GM12891 (cell line): ENCODE measurements at regions not wholly inside any gene's neighbourhood (a gene's known extent, or its start where the extent isn't known, plus 50 kb on each side); places are given as distances from the start of the nearest gene placed in this dataset.

Source experiments
- DNase-seq: peaks from one replicate; pipeline ENCODE4 v3.0.0; 2011; ENCODE audit warnings: low spot score; ENCODE audit not compliant: insufficient read length
- FAIRE-seq: peaks from 2 replicates; lab custom pipeline; 2011; peaks lifted over from hg19 to GRCh38; lab: Jason Lieb, UNC
- PAX5 ChIP-seq: IDR thresholded peaks from 2 replicates; pipeline ENCODE4 v1.6.1; 2011; ENCODE audit warnings: low read length, moderate library complexity, mild to moderate bottlenecking; ENCODE audit not compliant: insufficient read depth, severe bottlenecking
- POLR2A ChIP-seq: IDR thresholded peaks from 2 replicates; pipeline ENCODE4 v1.6.1; 2011; ENCODE audit warnings: low read depth, low read length, control low read depth
- POLR2AphosphoS5 ChIP-seq: IDR thresholded peaks from 2 replicates; pipeline ENCODE4 v1.6.1; 2011; ENCODE audit warnings: low read depth, low read length, control low read depth
- POU2F2 ChIP-seq: IDR thresholded peaks from 2 replicates; pipeline ENCODE4 v1.6.1; 2011; ENCODE audit warnings: low read depth, mild to moderate bottlenecking, control low read depth, low read length, moderate library complexity
- SPI1 ChIP-seq: IDR thresholded peaks from 2 replicates; pipeline ENCODE4 v1.6.1; 2011; ENCODE audit warnings: low read depth, low read length, control low read depth
- TAF1 ChIP-seq: IDR thresholded peaks from 2 replicates; pipeline ENCODE4 v1.6.1; 2011; ENCODE audit warnings: low read depth, low read length, control low read depth

DNA sequence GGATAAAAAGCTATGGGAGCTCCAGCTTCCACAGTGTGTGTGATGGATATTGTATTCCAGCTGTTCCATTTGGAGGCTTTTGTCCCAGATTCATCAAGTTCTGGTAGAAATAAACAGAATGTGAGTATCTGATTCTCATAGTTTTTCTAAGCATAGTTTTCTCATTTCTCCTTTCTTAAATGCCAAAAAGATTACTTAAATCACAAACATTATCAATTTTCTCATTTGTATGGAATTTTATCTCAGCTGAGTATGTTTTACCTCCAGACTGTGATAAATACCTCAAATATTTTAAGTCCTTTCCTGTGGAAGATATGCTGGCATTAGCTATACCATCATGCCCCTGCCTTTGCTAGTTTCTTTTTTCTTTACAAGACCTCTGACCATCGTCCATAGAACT lies 767.3 kb downstream of the TFAP2A start:
- FAIRE-seq: no peak
- TF ChIP-seq POLR2AphosphoS5 (no peak), SPI1 (no peak), TAF1 (no peak), PAX5 (no peak), POLR2A (no peak), POU2F2 (no peak)
- DNase-seq: no peak

DNA sequence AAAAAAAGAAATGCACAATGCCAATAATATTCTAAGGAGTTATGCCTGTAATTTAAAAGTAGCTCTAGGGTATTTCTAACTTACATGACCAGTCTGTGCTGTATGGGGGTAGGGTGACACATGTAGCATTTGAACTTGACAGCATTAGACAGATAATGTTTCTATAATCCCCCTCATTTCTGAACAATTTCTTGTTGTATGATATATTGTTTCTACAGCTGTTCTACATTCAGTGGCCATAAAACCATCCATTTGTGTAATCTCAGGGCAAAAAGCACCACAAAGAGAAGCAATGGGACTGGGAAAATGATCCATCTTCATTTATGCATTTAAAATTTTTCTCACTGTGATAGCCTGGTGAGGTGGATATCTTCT lies 767.8 kb downstream of the TFAP2A start:
- FAIRE-seq (no peak), DNase-seq (no peak)

DNA sequence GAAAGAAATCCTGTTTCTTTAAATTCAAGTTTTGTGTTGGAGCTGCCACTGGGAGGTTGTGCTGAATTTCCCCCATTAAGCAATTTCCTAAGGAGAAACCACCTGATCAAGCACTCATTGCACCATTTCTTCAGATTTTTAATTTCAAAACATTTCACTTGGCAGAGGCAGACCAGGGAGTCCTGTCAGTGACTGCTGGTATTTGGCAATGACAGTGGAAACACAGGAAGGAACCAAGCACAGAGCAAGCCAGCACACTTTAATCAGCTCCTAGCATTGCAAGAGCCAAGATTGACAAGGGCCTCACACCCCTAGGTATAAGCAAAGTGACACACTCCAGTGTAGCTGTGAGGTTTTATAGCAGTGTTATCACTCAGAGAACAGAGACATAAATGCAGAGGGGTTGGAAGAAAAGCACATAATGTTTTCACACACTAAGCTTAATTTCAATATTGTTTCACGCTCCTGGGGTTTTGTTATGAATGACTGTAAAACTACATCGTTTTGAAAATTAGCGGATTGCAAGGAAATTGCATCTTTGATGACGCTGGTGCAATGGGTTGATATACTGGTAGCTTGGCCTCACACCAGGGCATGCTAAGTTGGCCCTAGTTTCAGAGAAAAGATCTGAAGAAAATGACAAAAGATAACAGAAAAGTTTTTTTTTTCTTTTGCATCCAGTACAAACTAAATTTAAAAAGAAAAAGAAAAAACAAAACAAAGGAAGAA lies 768.4 kb downstream of the TFAP2A start:
- DNase-seq (no peak), FAIRE-seq (no peak)
- TF ChIP-seq POLR2AphosphoS5 (no peak), POLR2A (no peak), PAX5 (no peak), TAF1 (no peak), POU2F2 (no peak)

More for the DNA sequence above, 767.8 kb downstream of the TFAP2A start:
- TF ChIP-seq POLR2A: no peak
- TF ChIP-seq PAX5: no peak
- no peak for TF ChIP-seq TAF1
- no peak for TF ChIP-seq POU2F2
- TF ChIP-seq SPI1: no peak
- no peak for TF ChIP-seq POLR2AphosphoS5

DNA sequence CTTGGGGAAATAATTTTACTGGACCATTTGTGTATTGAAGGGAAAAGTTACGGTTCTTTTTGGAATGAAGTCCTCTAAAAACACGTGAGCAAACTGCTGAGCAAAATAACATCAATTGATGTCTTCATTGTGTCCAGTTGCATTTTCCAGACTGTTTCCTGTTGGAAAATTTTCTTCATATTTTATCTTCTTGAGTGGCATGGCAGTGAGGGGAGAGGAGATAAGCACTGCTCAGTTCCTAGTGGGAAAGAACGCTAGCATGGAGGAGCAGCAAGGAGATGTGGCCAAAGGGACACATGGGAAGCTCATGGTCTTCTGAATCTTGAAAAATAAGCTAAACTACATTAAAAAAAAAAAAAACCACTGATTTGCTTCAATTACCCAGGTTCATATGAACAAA lies 776.0 kb downstream of the TFAP2A start:
- FAIRE-seq: no peak
- DNase-seq: no peak
- TF ChIP-seq TAF1: no peak
- no peak for TF ChIP-seq POLR2A
- TF ChIP-seq POU2F2: no peak
- TF ChIP-seq SPI1: no peak
- no peak for TF ChIP-seq POLR2AphosphoS5
- no peak for TF ChIP-seq PAX5

DNA sequence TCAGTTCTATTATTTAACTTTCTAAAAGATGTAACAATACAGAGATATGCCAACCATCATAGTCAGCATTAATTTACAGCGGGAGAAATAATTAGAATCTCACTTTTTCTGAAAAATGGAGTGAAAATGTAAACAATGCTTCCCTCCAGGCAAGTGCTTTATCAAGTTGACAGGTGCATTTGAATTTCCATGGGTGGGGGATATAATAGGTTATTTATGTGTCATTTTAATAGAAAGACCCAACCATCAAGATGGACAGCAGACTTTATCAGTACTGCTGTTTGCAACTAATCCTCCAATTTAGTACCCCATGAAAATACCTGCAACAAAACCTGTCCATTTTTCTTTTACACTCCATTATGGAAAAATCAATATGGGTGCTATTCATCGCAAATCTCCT lies 780.1 kb downstream of the TFAP2A start:
- TF ChIP-seq POLR2A (no peak), POU2F2 (no peak), PAX5 (no peak), TAF1 (no peak), SPI1 (no peak), POLR2AphosphoS5 (no peak)
- DNase-seq (no peak), FAIRE-seq (no peak)

DNA sequence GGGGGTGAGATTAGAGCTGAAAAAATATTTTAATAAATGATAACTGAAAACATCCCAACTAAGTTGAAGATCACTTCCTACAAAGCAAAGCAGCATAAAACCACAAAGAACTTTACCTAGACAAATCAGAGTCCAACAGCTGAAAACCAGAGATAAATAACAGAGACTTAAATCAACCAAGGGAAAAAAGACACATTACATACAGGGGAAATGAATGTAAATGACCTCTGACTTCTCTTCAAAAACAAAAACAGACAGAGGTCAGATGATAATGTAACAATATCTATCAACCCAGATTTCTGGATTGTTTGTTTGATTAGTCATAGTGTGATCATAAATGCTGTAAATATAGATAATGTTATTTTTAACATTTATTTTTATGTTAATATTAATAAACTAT lies 782.8 kb downstream of the TFAP2A start:
- no peak for FAIRE-seq
- TF ChIP-seq SPI1: no peak
- TF ChIP-seq PAX5: no peak
- no peak for TF ChIP-seq POLR2A
- no peak for DNase-seq

DNA sequence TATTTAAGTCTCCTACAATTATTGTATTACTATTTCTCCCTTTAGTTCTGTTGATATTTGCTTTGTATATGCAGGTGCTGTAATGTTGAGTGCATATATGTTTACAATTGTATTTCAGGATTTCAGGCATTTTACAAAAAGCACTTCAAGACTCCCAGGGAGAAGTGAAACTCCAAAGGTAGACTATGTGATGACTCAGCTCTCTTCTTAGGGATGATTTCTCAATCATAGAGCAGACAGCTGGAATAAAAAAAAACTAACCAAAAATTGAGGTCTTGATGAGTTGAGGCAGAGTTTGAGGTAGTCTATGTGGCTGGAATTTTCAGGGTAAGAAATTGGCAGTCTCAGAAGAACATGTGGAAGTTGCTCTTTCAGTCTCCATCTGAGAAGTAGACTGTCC lies 786.1 kb downstream of the TFAP2A start:
- TF ChIP-seq POU2F2 (no peak), POLR2AphosphoS5 (no peak), PAX5 (no peak)
- FAIRE-seq: no peak
- no peak for DNase-seq

DNA sequence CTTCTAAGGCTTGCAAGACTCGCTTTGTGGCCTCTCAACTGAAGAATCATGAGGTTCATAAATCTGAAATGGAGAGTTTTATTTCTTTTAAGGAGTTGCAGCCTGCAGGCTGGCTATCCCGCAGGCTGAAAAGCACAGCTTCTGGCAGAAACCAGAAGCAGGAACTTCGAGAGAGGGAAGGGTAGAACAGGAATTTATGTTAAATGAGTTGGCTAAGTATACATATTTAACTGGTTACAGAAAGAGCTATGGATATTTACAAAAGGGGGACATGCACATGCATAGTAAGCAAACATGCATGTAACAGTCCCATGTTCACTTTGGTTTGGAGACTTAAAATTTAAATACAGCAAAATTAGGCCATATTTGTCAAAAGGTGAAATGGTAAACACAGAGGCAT lies 787.0 kb downstream of the TFAP2A start:
- DNase-seq: no peak
- TF ChIP-seq POU2F2 (no peak), POLR2A (no peak), PAX5 (no peak), POLR2AphosphoS5 (no peak), TAF1 (no peak), SPI1 (no peak)
- no peak for FAIRE-seq

DNA sequence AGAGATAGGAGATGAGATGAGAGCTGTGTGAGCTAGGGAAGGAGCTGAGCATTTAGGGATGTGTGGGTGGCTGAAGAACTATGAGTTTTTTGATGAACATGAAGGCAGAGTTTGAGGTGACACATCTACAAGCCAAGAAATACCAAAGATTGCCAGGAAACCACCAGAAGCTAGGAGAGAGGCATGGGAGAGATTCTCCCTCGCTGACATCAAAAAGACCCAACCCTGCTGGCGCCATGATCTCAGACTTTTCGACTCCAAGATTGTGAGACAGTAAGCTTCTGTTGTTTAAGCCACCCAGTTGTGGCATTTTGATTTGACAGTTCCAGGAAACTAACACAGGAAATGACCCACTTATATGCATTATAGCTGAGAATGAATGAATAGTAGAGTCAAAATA lies 790.9 kb downstream of the TFAP2A start:
- DNase-seq (no peak), FAIRE-seq (no peak)
- no peak for TF ChIP-seq PAX5
- TF ChIP-seq SPI1: no peak
- no peak for TF ChIP-seq TAF1
- TF ChIP-seq POLR2A: no peak
- no peak for TF ChIP-seq POLR2AphosphoS5
- TF ChIP-seq POU2F2: no peak

DNA sequence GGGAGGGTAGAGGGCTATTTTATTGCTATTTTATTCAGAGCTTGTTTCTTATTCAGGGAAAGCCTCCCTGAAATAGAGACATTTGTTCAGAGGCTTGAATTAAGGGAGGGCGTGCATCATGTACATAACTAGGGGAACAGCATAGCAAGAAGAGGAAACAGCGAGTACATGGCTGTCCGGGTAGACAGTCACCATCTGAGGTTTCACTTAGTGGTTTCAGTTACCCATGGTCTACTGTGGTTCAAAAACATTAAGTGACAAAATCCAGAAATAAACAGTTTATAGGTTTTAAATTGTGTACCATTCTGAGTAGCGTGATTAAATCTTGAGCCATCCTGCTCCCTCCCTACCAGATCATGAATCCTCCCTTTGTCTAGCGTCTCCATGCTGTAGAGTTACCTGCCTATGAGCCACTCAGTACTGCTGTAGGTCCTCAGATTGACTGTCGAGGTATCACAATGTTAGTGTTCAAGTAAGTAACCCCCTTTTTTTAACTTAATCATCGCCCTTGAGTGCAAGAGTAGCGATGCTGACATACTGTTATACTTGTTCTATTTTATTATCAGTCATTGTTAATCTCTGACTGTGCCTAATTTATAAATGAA lies 791.5 kb downstream of the TFAP2A start:
- no peak for TF ChIP-seq TAF1
- no peak for TF ChIP-seq POLR2A
- FAIRE-seq: no peak

DNA sequence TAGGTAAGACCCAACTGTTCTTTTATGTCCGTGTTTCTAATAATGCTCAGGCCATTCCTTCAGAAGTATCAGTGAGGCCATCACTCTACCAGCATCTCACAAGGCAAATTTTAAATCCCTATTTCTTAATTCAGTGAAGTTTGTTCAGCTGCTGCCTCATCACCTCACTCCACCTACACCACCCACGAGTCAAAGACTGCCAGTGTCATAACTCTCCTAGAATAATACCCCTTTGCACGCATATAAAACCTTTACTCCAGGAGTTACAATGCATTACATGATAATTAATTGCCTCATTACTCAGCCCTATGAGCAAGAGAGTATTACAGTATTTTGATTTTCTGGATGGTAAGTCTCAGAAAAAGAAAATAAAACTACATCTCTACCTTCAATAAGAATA lies 793.6 kb downstream of the TFAP2A start:
- TF ChIP-seq SPI1 (no peak), PAX5 (no peak), POLR2AphosphoS5 (no peak), POLR2A (no peak), POU2F2 (no peak), TAF1 (no peak)
- DNase-seq (no peak), FAIRE-seq (no peak)

More for the DNA sequence above, 791.5 kb downstream of the TFAP2A start:
- DNase-seq: no peak
